ENCODE measurements at regions not wholly inside any gene's neighbourhood (a gene's known extent, or its start where the extent isn't known, plus 50 kb on each side); places are given as distances from the start of the nearest gene placed in this dataset.

- TF ChIP-seq CTCF (IDR thresholded peaks at IDR 0.05; ENCODE audit: poor library complexity, severe bottlenecking), result no peak
- ATAC-seq (ENCODE audit: low read depth) (no peak), DNase-seq (ENCODE audit: low spot score) (no peak)
- Histone ChIP-seq H3K4me1 (ENCODE audit: insufficient read depth, poor library complexity, severe bottlenecking) (no peaks in the 10 kb centered on the region), H3K9me3 (ENCODE audit: severe bottlenecking) (no peaks in the 10 kb centered on the region), H3K27me3 (ENCODE audit: insufficient read depth, poor library complexity, severe bottlenecking) (no peaks in the 10 kb centered on the region), H3K4me3 (ENCODE audit: severe bottlenecking) (no peak overlapping the region), H3K36me3 (ENCODE audit: low read depth) (no peaks in the 10 kb centered on the region), H3K27ac (ENCODE audit: poor library complexity, severe bottlenecking) (no peak overlapping the region)
These were observed 177.4 kb upstream of the UBL3 start for GRCh38 chr13:30027569-30028455.

- Histone ChIP-seq H3K27me3 (ENCODE audit: insufficient read depth, poor library complexity, severe bottlenecking) (no peaks in the 10 kb centered on the region), H3K36me3 (ENCODE audit: low read depth) (no peaks in the 10 kb centered on the region), H3K4me3 (ENCODE audit: severe bottlenecking) (no peak overlapping the region), H3K27ac (ENCODE audit: poor library complexity, severe bottlenecking) (no peak overlapping the region), H3K9me3 (ENCODE audit: severe bottlenecking) (no peaks in the 10 kb centered on the region), H3K4me1 (ENCODE audit: insufficient read depth, poor library complexity, severe bottlenecking) (no peaks in the 10 kb centered on the region)
- DNase-seq (ENCODE audit: low spot score) (no peak), ATAC-seq (ENCODE audit: low read depth) (no peak)
- no peak for TF ChIP-seq CTCF (IDR thresholded peaks at IDR 0.05; ENCODE audit: poor library complexity, severe bottlenecking)
These were observed 176.5 kb upstream of the UBL3 start for GRCh38 chr13:30026909-30027308.

- no peak for ATAC-seq (ENCODE audit: low read depth)
- no peaks in the 10 kb centered on the region for H3K27me3 ChIP-seq (ENCODE audit: insufficient read depth, poor library complexity, severe bottlenecking)
- no peak for DNase-seq (ENCODE audit: low spot score)
- no peak overlapping the region for H3K4me3 ChIP-seq (ENCODE audit: severe bottlenecking)
- no peaks in the 10 kb centered on the region for H3K4me1 ChIP-seq (ENCODE audit: insufficient read depth, poor library complexity, severe bottlenecking)
- H3K9me3 ChIP-seq (ENCODE audit: severe bottlenecking), result no peaks in the 10 kb centered on the region
- no peak overlapping the region for H3K27ac ChIP-seq (ENCODE audit: poor library complexity, severe bottlenecking)
- no peaks in the 10 kb centered on the region for H3K36me3 ChIP-seq (ENCODE audit: low read depth)
- TF ChIP-seq CTCF (IDR thresholded peaks at IDR 0.05; ENCODE audit: poor library complexity, severe bottlenecking), result no peak
These were observed 175.7 kb upstream of the UBL3 start for GRCh38 chr13:30026093-30026492.

- no peaks in the 10 kb centered on the region for H3K36me3 ChIP-seq (ENCODE audit: low read depth)
- no peak overlapping the region for H3K27ac ChIP-seq (ENCODE audit: poor library complexity, severe bottlenecking)
- DNase-seq (ENCODE audit: low spot score), result no peak
- peaks cover 6% of the 10 kb centered on the region for H3K4me1 ChIP-seq (ENCODE audit: insufficient read depth, poor library complexity, severe bottlenecking)
- no peaks in the 10 kb centered on the region for H3K9me3 ChIP-seq (ENCODE audit: severe bottlenecking)
- no peak for ATAC-seq (ENCODE audit: low read depth)
- no peak overlapping the region for H3K4me3 ChIP-seq (ENCODE audit: severe bottlenecking)
- TF ChIP-seq CTCF (IDR thresholded peaks at IDR 0.05; ENCODE audit: poor library complexity, severe bottlenecking), result no peak
- H3K27me3 ChIP-seq (ENCODE audit: insufficient read depth, poor library complexity, severe bottlenecking), result no peaks in the 10 kb centered on the region
These were observed 174.9 kb upstream of the UBL3 start for GRCh38 chr13:30025351-30025750.

Data from RWPE2 (cell line).